ENCODE measurements at regions not wholly inside any gene's neighbourhood (a gene's known extent, or its start where the extent isn't known, plus 50 kb on each side); places are given as distances from the start of the nearest gene placed in this dataset.
"Not testable (repeated sequence)": the region's sequence is repeated elsewhere in the genome, so short reads cannot be mapped to it uniquely, and the experiment has no call there.

GRCh38 chr6:86017236-86017635 lies 374.6 kb upstream of the SYNCRIP start:
- no peak for TF ChIP-seq TARDBP (IDR thresholded peaks at IDR 0.05)
- TF ChIP-seq PKNOX1 (IDR thresholded peaks at IDR 0.05) = no peak
- TF ChIP-seq L3MBTL2 (conservative IDR thresholded peaks at IDR 0.05) = no peak
- no peak for TF ChIP-seq NFRKB (IDR thresholded peaks at IDR 0.05)
- no peak for TF ChIP-seq HDGF (IDR thresholded peaks at IDR 0.05; ENCODE audit: borderline replicate concordance)
- TF ChIP-seq SP1 (IDR thresholded peaks at IDR 0.05) = no peak
- no peak for TF ChIP-seq ARNT (IDR thresholded peaks at IDR 0.05)
- no peak for DNase-seq (ENCODE audit: extremely low spot score)
- ChIA-PET POLR2A (no interaction called here), CTCF (interaction anchor here (0.6 kb wide), 1 partner anchor 19 kb away, joined by 9 read pairs; no protein-coding TSS in a partner anchor)

- DNase-seq (ENCODE audit: extremely low spot score) = no peak
- POLR2A ChIA-PET = no interaction called here
- CTCF ChIA-PET = interaction anchor here (0.6 kb wide), 1 partner anchor 19 kb away, joined by 9 read pairs; no protein-coding TSS in a partner anchor
- TF ChIP-seq FOXA1 (IDR thresholded peaks at IDR 0.05) (no peak), ZNF384 (IDR thresholded peaks at IDR 0.05) (no peak), SUZ12 (IDR thresholded peaks at IDR 0.05) (no peak), BHLHE40 (IDR thresholded peaks at IDR 0.05; ENCODE audit: borderline replicate concordance) (no peak), PKNOX1 (IDR thresholded peaks at IDR 0.05) (no peak), ARNT (IDR thresholded peaks at IDR 0.05) (no peak), NFRKB (IDR thresholded peaks at IDR 0.05) (no peak), HDGF (IDR thresholded peaks at IDR 0.05; ENCODE audit: borderline replicate concordance) (no peak), ELF4 (IDR thresholded peaks at IDR 0.05) (no peak), SP1 (IDR thresholded peaks at IDR 0.05) (no peak), FOXK2 (IDR thresholded peaks at IDR 0.05) (no peak), L3MBTL2 (conservative IDR thresholded peaks at IDR 0.05) (no peak), LEF1 (IDR thresholded peaks at IDR 0.05; ENCODE audit: borderline replicate concordance) (no peak), TARDBP (IDR thresholded peaks at IDR 0.05) (no peak), CTBP1 (IDR thresholded peaks at IDR 0.05; ENCODE audit: borderline replicate concordance) (no peak), FOXM1 (IDR thresholded peaks at IDR 0.05; ENCODE audit: borderline replicate concordance) (no peak)
Measured at GRCh38 chr6:86016567-86016966, 373.9 kb upstream of the SYNCRIP start.

GRCh38 chr6:86016077-86016476 lies 373.4 kb upstream of the SYNCRIP start:
- no peak for DNase-seq (ENCODE audit: extremely low spot score)
- ChIA-PET CTCF (no interaction called here), POLR2A (no interaction called here)
- TF ChIP-seq ARNT (IDR thresholded peaks at IDR 0.05) (no peak), L3MBTL2 (conservative IDR thresholded peaks at IDR 0.05) (no peak), LEF1 (IDR thresholded peaks at IDR 0.05; ENCODE audit: borderline replicate concordance) (no peak), PKNOX1 (IDR thresholded peaks at IDR 0.05) (no peak), SP1 (IDR thresholded peaks at IDR 0.05) (no peak), HDGF (IDR thresholded peaks at IDR 0.05; ENCODE audit: borderline replicate concordance) (no peak), FOXM1 (IDR thresholded peaks at IDR 0.05; ENCODE audit: borderline replicate concordance) (no peak), BHLHE40 (IDR thresholded peaks at IDR 0.05; ENCODE audit: borderline replicate concordance) (no peak), ELF4 (IDR thresholded peaks at IDR 0.05) (no peak), CTBP1 (IDR thresholded peaks at IDR 0.05; ENCODE audit: borderline replicate concordance) (no peak), SUZ12 (IDR thresholded peaks at IDR 0.05) (no peak), NFRKB (IDR thresholded peaks at IDR 0.05) (no peak), FOXA1 (IDR thresholded peaks at IDR 0.05) (no peak), TARDBP (IDR thresholded peaks at IDR 0.05) (no peak), FOXK2 (IDR thresholded peaks at IDR 0.05) (no peak), ZNF384 (IDR thresholded peaks at IDR 0.05) (no peak)

- CTCF ChIA-PET; POLR2A ChIA-PET; DNase-seq (ENCODE audit: extremely low spot score): not testable (repeated sequence)
Measured at GRCh38 chr6:86012991-86013390, 370.3 kb upstream of the SYNCRIP start.

GRCh38 chr6:86010915-86011786 lies 368.5 kb upstream of the SYNCRIP start:
- ChIA-PET CTCF (no interaction called here), POLR2A (no interaction called here)
- no peak for DNase-seq (ENCODE audit: extremely low spot score)
- TF ChIP-seq L3MBTL2 (conservative IDR thresholded peaks at IDR 0.05) = no peak
- no peak for TF ChIP-seq ZNF384 (IDR thresholded peaks at IDR 0.05)
- no peak for TF ChIP-seq NFRKB (IDR thresholded peaks at IDR 0.05)
- TF ChIP-seq FOXK2 (IDR thresholded peaks at IDR 0.05) = no peak
- TF ChIP-seq FOXM1 (IDR thresholded peaks at IDR 0.05; ENCODE audit: borderline replicate concordance) = no peak
- TF ChIP-seq SUZ12 (IDR thresholded peaks at IDR 0.05) = no peak
- TF ChIP-seq ARNT (IDR thresholded peaks at IDR 0.05) = no peak

GRCh38 chr6:85997206-85997605 lies 354.5 kb upstream of the SYNCRIP start:
- CTCF ChIA-PET = no interaction called here
- TF ChIP-seq HDGF (IDR thresholded peaks at IDR 0.05; ENCODE audit: borderline replicate concordance) (no peak), SUZ12 (IDR thresholded peaks at IDR 0.05) (no peak), FOXM1 (IDR thresholded peaks at IDR 0.05; ENCODE audit: borderline replicate concordance) (no peak), NFRKB (IDR thresholded peaks at IDR 0.05) (no peak), TARDBP (IDR thresholded peaks at IDR 0.05) (no peak), ZNF384 (IDR thresholded peaks at IDR 0.05) (no peak)
- DNase-seq (ENCODE audit: extremely low spot score) = no peak
- POLR2A ChIA-PET = no interaction called here

Data from HEK293T (cell line).